Fibroblast of gingiva (primary cell): ENCODE measurements at regions not wholly inside any gene's neighbourhood (a gene's known extent, or its start where the extent isn't known, plus 50 kb on each side); places are given as distances from the start of the nearest gene placed in this dataset.

Source experiments
- DNase-seq: peaks from one replicate; pipeline ENCODE4 v3.0.0-alpha.2; 2011; ENCODE audit warnings: low read depth

DNA sequence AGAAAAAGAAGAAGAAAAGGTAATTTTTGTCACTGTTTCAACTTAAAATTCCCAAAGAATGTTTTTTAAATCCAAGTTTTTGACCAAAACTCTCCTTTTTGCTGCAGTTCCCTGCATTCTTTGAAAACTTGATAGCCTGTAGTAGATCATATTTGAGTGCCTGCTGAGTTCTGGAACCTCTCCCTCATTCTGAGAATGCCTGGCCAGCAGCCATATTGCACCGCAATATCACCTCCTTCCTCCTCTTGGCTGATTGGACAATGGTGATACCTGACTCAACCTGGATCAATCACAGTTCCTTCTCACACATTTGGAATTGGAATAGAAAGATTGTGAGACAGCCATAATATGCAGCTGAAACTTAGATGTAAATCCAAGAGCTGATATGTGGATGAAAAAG is 97.6 kb upstream of the GAP43 start:
- DNase-seq, result no peak

DNA sequence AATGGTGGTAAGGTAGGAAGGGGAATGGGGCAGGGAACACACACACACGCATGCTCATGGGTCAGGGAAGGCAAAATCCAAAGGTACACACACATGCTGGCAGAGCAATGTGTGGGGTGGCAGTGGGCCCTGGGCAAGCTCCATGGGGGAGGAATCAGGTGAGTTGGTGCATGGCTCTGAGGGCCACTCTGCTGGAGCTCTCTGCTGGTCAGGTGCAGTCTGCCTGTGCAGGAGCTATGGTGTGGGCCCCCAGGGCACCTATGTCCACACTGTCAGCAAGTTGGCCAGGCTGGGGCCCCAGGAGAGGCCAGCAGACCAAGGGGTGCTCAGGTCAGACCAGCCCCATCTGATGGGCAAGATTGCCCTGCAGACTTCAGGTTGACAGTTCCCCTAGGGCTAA is 90.1 kb upstream of the GAP43 start:
- DNase-seq, result no peak

DNA sequence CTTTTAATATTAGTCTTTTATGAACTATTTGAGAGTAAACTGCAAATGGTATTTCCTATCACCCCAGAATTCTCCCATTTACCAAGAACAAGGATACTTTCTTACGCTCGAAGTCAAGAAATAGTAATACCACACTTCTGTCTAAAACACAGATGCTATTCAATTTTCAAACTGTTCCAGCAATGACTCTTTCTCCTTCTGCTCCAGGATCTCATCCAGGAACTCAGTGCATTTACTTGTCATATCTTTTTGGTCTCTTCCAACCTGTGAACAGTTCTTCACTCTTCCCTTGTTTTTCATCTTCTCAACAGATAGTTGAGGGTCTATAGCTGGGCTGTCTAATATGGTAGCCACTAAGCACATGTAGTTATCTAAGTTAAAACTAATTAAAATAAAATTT is 87.1 kb upstream of the GAP43 start:
- DNase-seq, result no peak

DNA sequence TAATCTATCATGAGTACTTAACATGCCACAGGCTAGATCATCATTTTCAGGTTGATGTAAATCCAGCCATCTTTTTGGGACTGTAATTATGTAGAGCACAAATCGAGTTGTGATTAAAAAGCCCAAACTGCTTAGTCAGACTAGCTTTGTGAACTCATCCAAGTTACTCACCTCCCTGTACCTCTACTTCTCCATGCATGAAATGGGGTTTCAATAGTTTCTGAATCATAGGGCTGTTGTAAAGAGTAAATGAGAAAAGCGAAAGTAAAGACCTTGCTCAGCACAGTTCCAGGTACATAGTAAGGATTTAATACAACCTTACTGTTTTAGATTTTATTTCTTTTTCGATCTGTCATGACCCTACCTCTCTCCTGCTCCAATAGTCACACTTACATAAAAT is 85.6 kb upstream of the GAP43 start:
- DNase-seq, result no peak

DNA sequence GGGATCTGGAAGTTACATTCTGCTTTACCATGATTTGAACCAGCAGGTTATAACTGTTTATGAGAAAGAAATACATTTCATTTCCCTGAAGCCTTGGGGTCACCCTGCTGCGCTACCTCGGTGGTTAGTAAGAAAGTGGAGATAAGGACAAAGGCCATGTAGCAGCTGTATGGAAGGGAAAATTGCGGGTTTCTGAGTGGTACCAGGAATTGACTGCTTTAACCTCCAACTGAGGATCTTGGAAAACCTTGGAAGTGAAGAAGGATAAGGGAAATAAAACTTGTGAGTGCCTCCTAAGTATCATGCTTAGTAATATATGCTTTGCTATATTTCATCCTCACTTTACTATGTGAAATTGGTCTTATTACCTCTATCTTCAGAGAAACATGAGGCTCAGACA is 76.1 kb upstream of the GAP43 start:
- DNase-seq, result no peak

DNA sequence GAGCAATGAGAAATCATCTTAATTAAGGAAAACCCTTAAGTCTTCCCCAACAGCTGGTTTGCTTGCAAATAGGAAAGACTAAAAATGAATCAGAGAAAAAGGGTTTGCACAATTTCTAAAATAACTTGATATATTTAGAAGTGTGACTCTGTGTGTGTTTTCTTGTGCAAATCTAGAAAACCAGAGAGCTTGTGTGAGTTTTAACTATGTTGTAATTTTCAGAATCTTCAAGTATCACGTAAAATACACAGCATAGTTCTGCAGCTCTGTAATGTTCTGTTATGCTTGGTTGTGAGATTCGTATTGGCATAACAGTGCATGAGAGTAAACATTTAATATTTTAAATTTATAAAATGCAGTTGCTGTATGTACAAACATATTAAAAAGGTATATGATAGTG is 74.7 kb upstream of the GAP43 start:
- peak; percentile 21 for DNase-seq

DNA sequence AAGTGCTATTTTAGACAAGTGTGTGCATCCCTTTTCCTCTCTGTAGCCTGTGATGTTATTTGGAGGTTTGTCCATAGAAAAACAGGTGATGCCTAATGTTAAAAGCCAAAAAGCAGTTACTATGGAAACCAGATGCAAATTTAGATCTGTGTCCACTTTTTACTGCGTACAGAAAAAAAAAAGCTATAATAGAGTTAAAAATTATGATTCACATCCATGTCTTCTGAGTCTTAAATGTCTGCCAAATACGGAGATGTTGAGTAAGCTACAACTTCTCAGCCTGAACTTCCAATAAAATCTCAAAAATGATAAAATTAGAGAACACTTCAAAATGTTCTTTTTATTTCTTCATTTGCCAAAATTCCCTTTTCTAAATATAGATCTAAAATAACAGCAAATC is 74.2 kb upstream of the GAP43 start:
- DNase-seq, result peak; percentile 70

DNA sequence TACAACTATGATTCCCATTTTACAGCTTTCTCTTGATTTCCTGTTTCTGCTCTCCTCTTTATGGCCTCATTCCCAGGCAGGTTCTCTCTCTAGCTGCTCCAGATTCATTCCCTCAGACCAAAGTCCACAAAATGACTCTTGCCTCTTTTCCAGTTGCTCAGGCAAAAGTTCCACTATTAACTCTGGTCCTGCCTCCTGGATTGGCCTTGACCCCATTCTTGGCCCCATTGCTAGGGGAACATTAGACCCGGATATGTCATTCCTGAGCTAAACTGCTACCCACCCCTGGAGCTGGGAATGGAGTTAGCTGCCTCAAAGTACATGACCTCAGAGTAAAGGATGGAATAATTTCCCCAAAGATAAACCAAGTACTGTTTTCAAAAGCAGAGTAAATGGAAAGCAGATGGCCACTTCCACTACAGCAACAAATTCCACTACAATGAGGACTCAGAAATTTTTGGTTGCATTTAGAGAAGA is 73.0 kb upstream of the GAP43 start:
- DNase-seq, result peak; percentile 71

DNA sequence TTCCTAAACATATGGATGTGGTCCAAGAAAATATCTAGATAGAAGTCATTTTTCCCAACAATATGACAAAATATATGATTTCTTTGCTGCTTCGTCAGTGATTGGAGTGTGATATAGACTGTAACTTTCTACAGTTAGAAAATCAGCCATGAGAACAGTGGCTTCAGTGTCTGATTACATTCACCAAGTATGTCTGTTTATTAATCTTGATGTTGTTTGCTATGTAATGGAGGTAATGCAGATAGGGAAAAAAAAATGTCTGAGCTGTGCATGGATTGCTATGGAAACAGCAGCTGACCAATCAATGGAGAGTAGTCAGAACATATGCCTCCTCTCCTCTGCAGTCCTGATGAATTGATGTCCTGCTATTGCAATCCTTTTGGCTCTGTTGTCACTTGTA is 72.3 kb upstream of the GAP43 start:
- DNase-seq, result no peak

DNA sequence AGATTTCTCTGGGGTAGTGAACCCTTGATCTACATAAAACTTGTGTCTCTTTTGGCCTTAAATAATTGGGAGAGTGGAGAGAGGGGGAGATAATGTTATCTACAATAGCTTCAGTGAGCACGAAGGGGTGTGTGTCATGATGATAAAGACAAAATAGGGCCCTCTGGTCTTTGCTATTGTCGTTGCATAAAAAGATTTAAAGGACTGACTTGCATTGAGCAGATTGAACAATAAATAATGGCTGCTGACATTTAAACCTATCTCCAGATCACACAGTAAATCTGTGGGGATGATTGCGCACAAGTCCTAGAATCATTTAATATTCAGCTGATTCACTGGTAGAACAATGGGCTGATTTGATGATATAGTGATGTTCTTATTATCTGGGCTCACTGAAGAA is 71.3 kb upstream of the GAP43 start:
- no peak for DNase-seq

DNA sequence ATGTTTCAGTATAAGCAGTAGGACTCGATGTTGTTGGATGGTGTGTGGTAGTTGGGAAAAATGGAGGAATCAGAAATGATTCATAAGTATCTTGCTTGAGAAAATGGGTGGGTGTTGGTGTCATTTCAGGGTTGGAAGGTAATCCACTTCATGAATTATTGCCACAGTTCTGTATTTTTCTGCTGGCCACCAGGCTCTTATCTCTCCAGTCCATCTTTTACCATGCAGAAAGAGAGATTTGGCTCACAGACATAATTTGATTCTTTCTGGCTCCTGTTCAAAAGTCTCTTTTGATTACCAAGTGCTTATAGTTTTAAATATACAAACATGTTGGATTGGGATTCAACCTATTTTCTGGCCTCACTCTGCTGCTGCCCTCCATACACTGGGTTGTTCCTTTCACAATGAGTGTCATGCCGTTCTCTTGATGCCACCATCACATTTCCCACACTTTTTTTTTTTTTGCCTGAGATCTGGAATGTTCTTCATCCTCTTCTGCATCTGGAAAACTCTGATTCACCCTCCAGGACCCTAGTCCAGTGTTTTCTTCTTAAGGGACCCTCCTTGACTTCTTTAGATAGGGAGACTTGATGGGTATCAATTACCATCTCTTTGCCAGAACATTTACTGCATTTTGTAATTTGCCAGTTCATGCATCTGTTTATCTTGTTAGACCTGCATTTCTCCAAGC is 69.4 kb upstream of the GAP43 start:
- no peak for DNase-seq

DNA sequence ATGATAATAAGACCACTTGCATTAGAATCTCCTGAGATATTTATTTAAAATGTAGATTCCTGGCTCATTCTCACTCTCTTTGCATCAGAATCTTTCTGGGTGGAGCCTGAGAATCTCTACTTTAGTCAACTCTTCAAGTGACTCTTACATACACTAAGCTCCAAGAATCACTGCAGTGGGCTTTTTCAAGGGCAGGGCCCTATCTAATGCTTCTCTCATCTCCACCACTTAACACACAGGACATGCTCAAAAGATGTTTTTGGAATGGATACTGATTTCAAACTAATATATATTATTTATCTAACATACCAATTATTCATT is 68.9 kb upstream of the GAP43 start:
- no peak for DNase-seq

DNA sequence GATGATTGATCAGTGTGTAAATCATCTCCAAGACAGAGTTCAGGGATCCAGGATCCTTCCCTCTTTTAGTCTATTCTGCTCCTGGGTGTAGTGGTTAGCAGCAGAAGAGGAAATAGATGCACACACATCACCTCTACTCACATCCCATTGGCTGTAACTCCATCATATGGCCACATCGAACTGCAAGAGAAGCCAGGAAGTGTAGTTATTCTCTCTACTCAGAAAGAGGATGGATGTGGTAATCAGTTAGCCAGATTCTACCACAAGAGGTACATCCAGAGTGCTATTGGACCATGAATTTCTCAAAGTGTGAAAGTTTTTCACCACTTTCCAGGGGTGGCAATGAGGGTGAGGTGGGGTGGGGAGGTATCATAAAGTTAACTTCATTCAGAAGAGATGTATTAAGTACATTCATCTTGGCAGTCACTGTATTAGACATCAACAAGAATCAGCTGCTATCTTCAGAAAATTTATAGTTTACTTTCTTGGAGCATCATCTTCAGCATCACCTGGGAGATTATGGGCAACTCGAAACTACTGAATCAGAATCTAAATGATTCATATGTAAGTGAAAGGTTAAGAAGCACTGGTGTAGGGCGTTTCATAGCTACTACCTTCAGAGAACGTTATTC is 60.6 kb upstream of the GAP43 start:
- no peak for DNase-seq

DNA sequence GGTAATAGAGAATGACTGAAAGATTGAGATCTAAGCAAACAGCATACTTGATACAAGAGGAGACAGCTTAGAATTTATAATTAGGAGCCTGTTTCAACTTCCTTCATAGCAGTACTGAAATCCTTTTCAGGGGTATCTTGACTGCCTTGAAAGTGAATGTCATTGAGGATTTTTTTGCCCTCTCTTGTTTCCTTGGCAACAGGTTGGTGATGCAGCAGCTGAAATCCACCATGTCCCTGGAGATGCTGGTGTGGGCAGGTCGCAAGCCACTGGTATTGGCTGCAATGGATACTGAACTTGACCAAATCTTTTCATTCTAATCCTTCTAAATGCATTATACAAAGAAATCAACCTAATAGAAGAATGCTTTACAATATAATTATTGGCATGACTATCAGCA is 59.3 kb upstream of the GAP43 start:
- DNase-seq, result no peak

DNA sequence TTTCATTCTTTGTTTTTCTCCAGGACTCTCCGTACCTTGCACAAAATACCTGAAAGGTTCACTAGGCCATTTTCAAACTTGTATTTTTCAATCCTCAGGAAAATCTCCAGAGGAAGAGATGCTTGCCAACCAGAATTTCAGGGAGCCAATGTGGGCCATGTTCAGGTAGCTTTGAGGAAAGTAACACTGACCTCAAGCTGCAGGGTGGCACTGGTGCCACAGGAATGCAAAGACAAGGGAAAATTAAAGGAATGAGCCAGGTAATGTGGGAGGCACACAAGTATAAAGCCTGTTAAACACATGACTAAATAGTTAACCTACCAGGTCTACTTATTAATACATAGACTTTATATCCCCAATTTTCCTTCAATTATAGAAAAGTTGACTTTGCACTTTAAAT is 51.9 kb upstream of the GAP43 start:
- no peak for DNase-seq
